22Rv1 (cell line): ENCODE measurements at regions not wholly inside any gene's neighbourhood (a gene's known extent, or its start where the extent isn't known, plus 50 kb on each side); places are given as distances from the start of the nearest gene placed in this dataset.
"Not testable (repeated sequence)": the region's sequence is repeated elsewhere in the genome, so short reads cannot be mapped to it uniquely, and the experiment has no call there.

Experiments used
- H3K27ac ChIP-seq: fragments of 450-650 bp; 2 replicates; pipeline ENCODE4 v1.5.1; 2017
- CTCF ChIP-seq: fragments of 450-650 bp; IDR thresholded peaks from 2 replicates; pipeline ENCODE4 v1.5.1; 2017; ENCODE audit warnings: mild to moderate bottlenecking
- ZFX ChIP-seq: fragments of 450-650 bp; IDR thresholded peaks from 2 replicates; pipeline ENCODE4 v1.6.1; 2017; ENCODE audit warnings: antibody characterized with exemption, borderline replicate concordance

GRCh38 chr15:59896663-59897074, 107.4 kb upstream of the FOXB1 start:
- H3K27ac ChIP-seq = peak overlapping the region; percentile 71
- no peak for TF ChIP-seq CTCF
- TF ChIP-seq ZFX = no peak

GRCh38 chr15:59894835-59895234, 109.3 kb upstream of the FOXB1 start:
- TF ChIP-seq ZFX = no peak
- no peak for TF ChIP-seq CTCF
- H3K27ac ChIP-seq = peak overlapping the region; percentile 71

- H3K27ac ChIP-seq = no peak overlapping the region
- TF ChIP-seq ZFX (no peak), CTCF (no peak)
These were observed 111.1 kb upstream of the FOXB1 start for GRCh38 chr15:59892985-59893384.

- H3K27ac ChIP-seq = not testable (repeated sequence)
These were observed 116.2 kb upstream of the FOXB1 start for GRCh38 chr15:59887870-59888269.

GRCh38 chr15:59887211-59887610, 116.9 kb upstream of the FOXB1 start:
- H3K27ac ChIP-seq = no peak overlapping the region

GRCh38 chr15:59886441-59886840, 117.7 kb upstream of the FOXB1 start:
- no peak for TF ChIP-seq CTCF
- TF ChIP-seq ZFX = no peak
- no peak overlapping the region for H3K27ac ChIP-seq

More at GRCh38 chr15:59887211-59887610, 116.9 kb upstream of the FOXB1 start:
- TF ChIP-seq CTCF (no peak), ZFX (no peak)

GRCh38 chr15:59885832-59886231, 118.3 kb upstream of the FOXB1 start:
- H3K27ac ChIP-seq = no peak overlapping the region
- no peak for TF ChIP-seq ZFX
- TF ChIP-seq CTCF = no peak

- H3K27ac ChIP-seq = no peak overlapping the region
- TF ChIP-seq CTCF (no peak), ZFX (no peak)
These were observed 124.4 kb upstream of the FOXB1 start for GRCh38 chr15:59879506-59880265.
